CD4-positive, alpha-beta memory T cell (primary cell): ENCODE measurements at regions not wholly inside any gene's neighbourhood (a gene's known extent, or its start where the extent isn't known, plus 50 kb on each side); places are given as distances from the start of the nearest gene placed in this dataset.

Experiments used
- CTCF ChIA-PET: fragments of 350-600 bp; sonication (Branson Sonifier 250); formaldehyde crosslinking; loops from one replicate; lab custom pipeline; 2021; ENCODE audit warnings: inconsistent platforms; ENCODE audit not compliant: partially characterized antibody; lab: Charles Lee
- POLR2A ChIA-PET: fragments of 350-600 bp; sonication (Branson Sonifier 250); formaldehyde crosslinking; loops from one replicate; lab custom pipeline; 2021; ENCODE audit not compliant: partially characterized antibody; lab: Charles Lee
- DNase-seq, 5 donors: peaks; one replicate each; pipeline versions ENCODE4 v3.0.0 to v3.0.0-alpha.2; 2020 to 2022; ENCODE audit warnings: mixed read lengths in 1 of 5
- H3K27ac ChIP-seq: one replicate; pipeline ENCODE4 v1.7.0; 2013; ENCODE audit warnings: low read depth, low read length
- H3K27me3 ChIP-seq: 2 replicates; pipeline ENCODE4 v1.7.0; 2013; ENCODE audit warnings: mild to moderate bottlenecking, low read length, moderate library complexity; ENCODE audit not compliant: insufficient read depth
- H3K36me3 ChIP-seq: 2 replicates; pipeline ENCODE4 v1.7.0; 2013; ENCODE audit warnings: mild to moderate bottlenecking, low read length, moderate library complexity; ENCODE audit not compliant: insufficient read depth
- H3K4me1 ChIP-seq: 2 replicates; pipeline ENCODE4 v1.7.0; 2013; ENCODE audit warnings: mild to moderate bottlenecking, low read length, moderate library complexity; ENCODE audit not compliant: insufficient read depth
- H3K4me3 ChIP-seq, 2 donors: one replicate each; pipeline ENCODE4 v1.7.0; 2013; ENCODE audit warnings: low read length in 2 of 2, mild to moderate bottlenecking in 1 of 2
- H3K9me3 ChIP-seq, 2 donors: one replicate each; pipeline ENCODE4 v1.7.0; 2013; ENCODE audit warnings: low read length in 2 of 2, control low read depth in 1 of 2; ENCODE audit not compliant: control insufficient read depth in 1 of 2
- H3K27ac Mint-ChIP-seq, 7 donors: one replicate each; pipeline ENCODE4 v1.8.0; 2020 to 2021; ENCODE audit warnings: mixed read lengths in 7 of 7, mild to moderate bottlenecking in 6 of 7, inconsistent platforms in 3 of 7, moderate library complexity in 3 of 7
- H3K27me3 Mint-ChIP-seq, 2 donors: one replicate each; pipeline ENCODE4 v1.8.0; 2020 to 2021; ENCODE audit warnings: mixed read lengths in 2 of 2
- H3K36me3 Mint-ChIP-seq, 2 donors: one replicate each; pipeline ENCODE4 v1.8.0; 2020 to 2021; ENCODE audit warnings: mixed read lengths in 2 of 2, inconsistent platforms in 1 of 2, mild to moderate bottlenecking in 1 of 2
- H3K4me1 Mint-ChIP-seq, 4 donors: one replicate each; pipeline ENCODE4 v1.8.0; 2020 to 2021; ENCODE audit warnings: mixed read lengths in 4 of 4, mild to moderate bottlenecking in 1 of 4
- H3K4me3 Mint-ChIP-seq, 8 donors: one replicate each; pipeline ENCODE4 v1.8.0; 2020 to 2021; ENCODE audit warnings: mixed read lengths in 8 of 8, mild to moderate bottlenecking in 7 of 8, moderate library complexity in 6 of 8, inconsistent platforms in 3 of 8
- H3K9me3 Mint-ChIP-seq, 8 donors: one replicate each; pipeline ENCODE4 v1.8.0; 2020 to 2021; ENCODE audit warnings: mixed read lengths in 8 of 8, mild to moderate bottlenecking in 5 of 8, inconsistent platforms in 3 of 8, moderate library complexity in 1 of 8
- intact Hi-C: fragments of 100-400 bp; cut with micrococcal nuclease; formaldehyde crosslinking; loops from one replicate; pipeline ENCODE4 v1.15.1; 2023

DNA sequence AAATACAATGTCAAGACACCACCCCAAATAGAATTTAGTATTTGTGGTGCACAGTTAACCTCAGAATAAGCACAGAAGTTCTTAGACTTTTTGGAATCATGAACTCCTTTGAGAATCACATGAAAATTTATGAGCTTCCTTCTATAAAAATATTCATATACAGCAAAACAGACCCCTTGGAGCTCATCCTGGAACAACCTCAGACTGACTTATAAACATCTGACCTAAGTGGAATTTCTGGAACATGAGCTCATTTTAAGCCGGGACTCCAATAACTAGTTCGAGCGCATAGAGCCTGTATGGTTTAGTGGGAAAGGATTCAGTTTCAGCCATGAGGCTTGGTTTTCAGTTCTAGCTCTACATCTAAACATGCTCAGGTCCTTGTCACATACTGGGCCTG lies 192.3 kb downstream of the DEPDC1B start:
- no peaks in the 10 kb centered on the region for H3K9me3 ChIP-seq
- H3K4me1 ChIP-seq: no peaks in the 10 kb centered on the region
- DNase-seq: no peak
- Mint-ChIP-seq H3K9me3 (peaks cover 0 to 6% (median 0%) of the 10 kb centered on the region in 8 donors), H3K4me1 (no peaks in the 10 kb centered on the region), H3K4me3 (no peak overlapping the region), H3K36me3 (no peaks in the 10 kb centered on the region), H3K27me3 (no peaks in the 10 kb centered on the region), H3K27ac (no peak overlapping the region)
- no peak overlapping the region for H3K27ac ChIP-seq
- ChIA-PET CTCF (no interaction called here), POLR2A (no interaction called here)
- H3K27me3 ChIP-seq: no peaks in the 10 kb centered on the region
- no peaks in the 10 kb centered on the region for H3K36me3 ChIP-seq
- no peak overlapping the region for H3K4me3 ChIP-seq
- intact Hi-C loops: no loop called here

DNA sequence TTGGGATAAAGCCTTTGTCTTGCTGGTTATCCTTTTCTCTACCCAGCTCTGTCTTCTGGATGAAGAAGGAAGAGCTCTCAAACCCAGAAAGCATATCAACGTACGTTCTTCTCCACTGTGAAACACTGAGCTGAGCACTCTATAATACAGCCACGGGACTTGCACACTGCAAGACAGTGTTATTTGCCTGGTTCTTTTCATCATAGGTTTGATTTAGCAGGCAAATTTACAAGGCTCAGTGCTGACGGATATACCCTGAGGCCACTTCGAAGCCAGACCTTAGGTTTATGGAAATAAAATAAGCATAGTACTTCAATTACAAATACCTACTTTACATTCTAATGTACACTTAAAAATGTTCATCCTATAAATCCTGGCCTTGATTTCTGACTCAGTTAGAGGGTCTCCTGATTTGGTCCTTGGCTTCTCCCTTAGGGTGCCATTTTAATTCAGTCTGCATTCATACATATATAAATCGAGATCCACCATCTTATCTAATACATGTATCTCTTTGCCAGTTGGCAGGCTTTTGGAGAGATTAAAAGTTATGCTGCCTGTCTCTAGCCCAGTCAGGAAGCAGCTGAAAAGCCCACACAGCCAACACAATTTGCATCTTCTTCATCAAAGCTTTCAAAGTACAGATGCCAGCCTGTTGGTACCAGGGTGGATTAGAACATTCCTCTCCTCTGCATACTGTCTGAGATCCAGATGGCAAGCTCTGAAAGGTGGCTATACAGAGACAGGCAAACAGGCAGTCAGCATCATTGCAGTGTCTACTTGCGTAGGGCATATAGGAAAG lies 194.4 kb downstream of the DEPDC1B start:
- H3K4me3 Mint-ChIP-seq: no peak overlapping the region
- CTCF ChIA-PET: no interaction called here

DNA sequence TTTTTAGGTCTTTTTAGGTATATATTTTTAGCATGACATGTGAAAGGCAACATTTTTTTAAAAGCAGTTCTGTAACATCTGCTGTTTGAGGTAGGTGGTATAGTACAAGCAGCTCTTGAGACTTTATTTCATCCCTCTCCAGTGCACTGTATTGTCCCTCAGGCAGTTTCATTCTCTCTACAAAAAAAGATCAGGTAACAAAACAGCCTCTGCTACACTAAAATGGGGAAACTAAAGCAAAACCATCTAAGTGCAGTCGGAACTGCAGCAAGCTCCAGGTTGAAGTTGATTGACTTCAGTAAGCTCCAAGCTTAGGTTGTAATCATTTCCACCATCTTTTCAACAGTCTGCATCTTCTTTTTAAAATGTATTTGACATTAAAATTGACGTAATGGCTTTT lies 195.6 kb downstream of the DEPDC1B start:
- Histone ChIP-seq H3K4me3 (no peak overlapping the region), H3K27me3 (no peaks in the 10 kb centered on the region), H3K27ac (no peak overlapping the region), H3K36me3 (no peaks in the 10 kb centered on the region), H3K4me1 (no peaks in the 10 kb centered on the region), H3K9me3 (no peaks in the 10 kb centered on the region)
- H3K9me3 Mint-ChIP-seq: peaks cover 0 to 6% (median under 1%) of the 10 kb centered on the region in 8 donors
- no peak overlapping the region for H3K4me3 Mint-ChIP-seq
- H3K27ac Mint-ChIP-seq: no peak overlapping the region
- intact Hi-C loops: no loop called here
- H3K36me3 Mint-ChIP-seq: no peaks in the 10 kb centered on the region
- CTCF ChIA-PET: no interaction called here
- POLR2A ChIA-PET: no interaction called here
- no peaks in the 10 kb centered on the region for H3K27me3 Mint-ChIP-seq
- H3K4me1 Mint-ChIP-seq: no peaks in the 10 kb centered on the region
- no peak for DNase-seq

More for the DNA sequence above, 194.4 kb downstream of the DEPDC1B start:
- intact Hi-C loops: no loop called here
- POLR2A ChIA-PET: no interaction called here
- DNase-seq: no peak
- Histone ChIP-seq H3K4me3 (no peak overlapping the region), H3K9me3 (no peaks in the 10 kb centered on the region), H3K27ac (no peak overlapping the region), H3K27me3 (no peaks in the 10 kb centered on the region), H3K4me1 (no peaks in the 10 kb centered on the region), H3K36me3 (no peaks in the 10 kb centered on the region)
- no peaks in the 10 kb centered on the region for H3K27me3 Mint-ChIP-seq
- no peak overlapping the region for H3K27ac Mint-ChIP-seq
- no peaks in the 10 kb centered on the region for H3K36me3 Mint-ChIP-seq
- peaks cover 0 to 6% (median 1%) of the 10 kb centered on the region in 8 donors for H3K9me3 Mint-ChIP-seq
- H3K4me1 Mint-ChIP-seq: no peaks in the 10 kb centered on the region

DNA sequence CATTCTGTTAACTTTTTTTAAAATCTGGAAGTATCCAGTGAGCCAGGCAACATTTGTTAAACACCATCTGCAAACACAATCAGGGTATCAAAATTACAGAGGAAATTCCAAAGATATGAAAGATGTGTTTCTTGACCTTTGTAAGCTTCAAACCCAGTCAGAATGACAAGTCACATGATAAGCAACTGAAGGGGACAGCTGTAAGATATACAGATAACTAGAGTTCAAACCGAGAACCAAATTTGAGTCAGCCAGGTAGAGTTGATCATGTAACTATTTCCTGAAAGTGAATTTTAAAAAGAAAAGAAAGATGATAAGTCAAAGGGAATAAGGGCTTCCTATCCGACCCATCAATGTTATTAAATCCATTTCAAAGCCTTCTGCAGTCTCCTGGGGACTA lies 196.2 kb downstream of the DEPDC1B start:
- no peak overlapping the region for H3K27ac ChIP-seq
- H3K36me3 Mint-ChIP-seq: no peaks in the 10 kb centered on the region
- peaks cover 0 to 6% (median 1%) of the 10 kb centered on the region in 8 donors for H3K9me3 Mint-ChIP-seq
- no peak for DNase-seq
- POLR2A ChIA-PET: no interaction called here
- no peaks in the 10 kb centered on the region for H3K9me3 ChIP-seq
- no peak overlapping the region for H3K27ac Mint-ChIP-seq
- H3K4me3 ChIP-seq: no peak overlapping the region
- H3K36me3 ChIP-seq: no peaks in the 10 kb centered on the region
- no peaks in the 10 kb centered on the region for H3K27me3 ChIP-seq
- intact Hi-C loops: no loop called here
- no peak overlapping the region for H3K4me3 Mint-ChIP-seq
- no peaks in the 10 kb centered on the region for H3K27me3 Mint-ChIP-seq
- CTCF ChIA-PET: no interaction called here
- H3K4me1 Mint-ChIP-seq: no peaks in the 10 kb centered on the region
- no peaks in the 10 kb centered on the region for H3K4me1 ChIP-seq

DNA sequence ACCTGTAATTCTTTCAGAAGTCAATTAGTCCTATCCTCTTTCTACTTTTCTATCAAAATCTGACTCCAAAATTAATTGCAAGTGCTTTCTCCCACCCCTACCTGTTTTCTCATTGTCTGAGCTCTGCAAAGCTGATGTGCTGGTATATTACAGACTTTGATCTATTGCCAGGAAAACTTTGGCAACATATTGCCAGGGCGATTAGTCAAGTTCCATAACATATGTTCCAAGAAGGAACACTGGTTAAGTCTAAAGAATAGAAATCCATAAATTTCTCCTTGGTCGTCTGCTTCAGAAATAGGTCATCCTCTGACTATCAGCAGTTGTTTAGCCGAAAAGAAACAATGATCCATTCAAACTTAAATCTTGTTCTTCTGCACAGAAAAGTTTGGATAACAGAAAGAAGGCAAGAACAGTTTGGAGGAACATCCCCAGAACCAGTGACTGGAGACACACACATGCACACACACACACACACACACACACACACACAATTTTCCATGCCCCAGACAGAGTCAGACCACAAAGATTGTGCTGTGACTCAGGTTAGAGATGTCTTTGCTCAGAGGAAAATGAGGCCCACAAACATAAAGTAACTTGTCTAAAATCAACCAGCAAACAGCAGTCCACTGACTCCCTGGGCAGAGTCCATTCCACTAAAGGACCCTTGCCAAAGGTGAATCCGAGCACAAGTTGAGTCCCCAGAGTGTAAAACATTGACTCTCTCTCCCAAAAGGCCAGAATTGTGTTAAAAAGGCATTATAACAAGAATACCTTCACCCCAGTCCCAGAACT lies 202.1 kb downstream of the DEPDC1B start:
- Mint-ChIP-seq H3K9me3 (peaks cover 0 to 4% (median 2%) of the 10 kb centered on the region in 8 donors), H3K27me3 (peaks cover 0 to 1% of the 10 kb centered on the region in 2 donors), H3K36me3 (no peaks in the 10 kb centered on the region), H3K4me1 (no peaks in the 10 kb centered on the region), H3K4me3 (no peak overlapping the region), H3K27ac (no peak overlapping the region)
- POLR2A ChIA-PET: no interaction called here
- H3K27me3 ChIP-seq: no peaks in the 10 kb centered on the region
- no peaks in the 10 kb centered on the region for H3K9me3 ChIP-seq
- intact Hi-C loops: no loop called here
- no peaks in the 10 kb centered on the region for H3K36me3 ChIP-seq
- DNase-seq: no peak
- no peak overlapping the region for H3K4me3 ChIP-seq
- CTCF ChIA-PET: no interaction called here
- no peaks in the 10 kb centered on the region for H3K4me1 ChIP-seq
- no peak overlapping the region for H3K27ac ChIP-seq

DNA sequence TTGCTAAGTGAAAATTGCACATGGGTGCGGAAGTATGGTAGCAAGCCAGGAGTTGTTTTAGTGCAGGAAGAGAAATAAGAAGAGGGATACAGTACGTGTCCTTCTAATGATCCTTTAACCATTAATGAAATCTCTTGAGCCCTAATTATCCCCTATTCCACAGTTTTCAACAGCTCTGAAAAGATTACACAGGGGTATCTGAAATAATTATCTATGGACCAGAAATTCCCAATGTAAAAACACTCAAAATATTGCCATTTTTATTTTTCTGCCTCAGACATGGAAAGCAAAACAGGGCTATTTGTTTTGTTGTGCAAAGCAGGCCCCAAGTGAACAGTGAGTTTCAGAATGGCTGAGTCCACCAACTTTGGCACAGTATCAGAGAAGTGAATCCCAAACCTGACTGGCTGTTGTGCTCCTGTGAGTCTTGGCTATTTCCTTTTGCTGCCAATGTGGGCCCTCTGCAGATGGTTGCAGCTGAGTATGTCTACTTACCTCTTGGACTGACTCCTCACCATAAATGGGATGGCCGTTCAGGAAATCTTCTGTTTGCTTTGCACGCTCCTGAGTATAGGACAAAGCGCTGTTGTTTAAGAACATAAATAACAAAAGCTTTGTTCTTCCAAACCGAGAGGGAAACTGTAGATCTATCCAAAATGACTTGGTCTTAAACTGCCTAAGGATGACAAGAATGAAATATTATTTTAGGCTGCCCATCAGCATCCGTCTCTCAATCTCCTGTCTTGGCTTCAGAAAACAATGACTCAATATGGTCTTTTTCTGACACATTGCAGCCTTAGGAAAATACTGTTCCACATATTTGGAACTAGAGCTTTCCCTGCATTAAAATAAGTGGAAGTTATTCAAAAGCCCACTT lies 204.1 kb downstream of the DEPDC1B start:
- ChIA-PET POLR2A (no interaction called here), CTCF (no interaction called here)
- intact Hi-C loops: no loop called here
- H3K4me1 Mint-ChIP-seq: no peaks in the 10 kb centered on the region
- Histone ChIP-seq H3K27me3 (no peaks in the 10 kb centered on the region), H3K4me1 (no peaks in the 10 kb centered on the region), H3K36me3 (no peaks in the 10 kb centered on the region), H3K27ac (no peak overlapping the region), H3K9me3 (no peaks in the 10 kb centered on the region), H3K4me3 (no peak overlapping the region)
- H3K27me3 Mint-ChIP-seq: peaks cover 0 to 1% of the 10 kb centered on the region in 2 donors
- H3K36me3 Mint-ChIP-seq: no peaks in the 10 kb centered on the region
- no peak overlapping the region for H3K4me3 Mint-ChIP-seq
- DNase-seq: no peak
- peaks cover 0 to 4% (median 0%) of the 10 kb centered on the region in 8 donors for H3K9me3 Mint-ChIP-seq
- H3K27ac Mint-ChIP-seq: no peak overlapping the region

- no peak overlapping the region for H3K27ac Mint-ChIP-seq
- peaks cover 0 to 4% (median 0%) of the 10 kb centered on the region in 8 donors for H3K9me3 Mint-ChIP-seq
- Histone ChIP-seq H3K9me3 (no peaks in the 10 kb centered on the region), H3K36me3 (no peaks in the 10 kb centered on the region), H3K27ac (no peak overlapping the region), H3K27me3 (no peaks in the 10 kb centered on the region), H3K4me1 (no peaks in the 10 kb centered on the region), H3K4me3 (no peak overlapping the region)
- CTCF ChIA-PET: no interaction called here
- POLR2A ChIA-PET: no interaction called here
- H3K36me3 Mint-ChIP-seq: no peaks in the 10 kb centered on the region
- H3K4me1 Mint-ChIP-seq: no peaks in the 10 kb centered on the region
- no peak overlapping the region for H3K4me3 Mint-ChIP-seq
- intact Hi-C loops: no loop called here
- DNase-seq: no peak
- peaks cover 0 to 1% of the 10 kb centered on the region in 2 donors for H3K27me3 Mint-ChIP-seq
Measured at GRCh38 chr5:60494635-60495034, 205.3 kb downstream of the DEPDC1B start.
